ENCODE measurements at regions not wholly inside any gene's neighbourhood (a gene's known extent, or its start where the extent isn't known, plus 50 kb on each side); places are given as distances from the start of the nearest gene placed in this dataset.

DNA sequence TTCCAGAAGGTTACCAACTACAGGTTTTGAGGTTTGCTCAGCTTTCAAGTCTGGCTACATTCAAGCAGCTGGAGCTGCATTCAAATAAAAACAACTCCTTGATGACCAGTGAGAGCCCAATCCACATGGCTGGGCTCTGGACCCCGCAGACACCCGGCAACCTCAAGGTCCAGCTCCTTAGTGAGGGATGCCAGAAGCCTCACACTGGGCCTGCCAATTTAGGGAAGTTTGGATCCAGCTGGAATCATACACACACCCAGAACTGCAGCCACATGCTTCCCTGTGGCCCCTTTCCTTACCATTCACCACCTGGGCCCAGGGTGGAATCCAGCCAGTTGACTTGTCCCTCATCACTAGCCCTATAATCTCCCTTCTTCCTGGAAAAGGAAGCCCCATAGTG lies 123.7 kb downstream of the UBE2U start:
- DNase-seq (ENCODE audit: low read depth): no peak
- TF ChIP-seq, protein P1, sequence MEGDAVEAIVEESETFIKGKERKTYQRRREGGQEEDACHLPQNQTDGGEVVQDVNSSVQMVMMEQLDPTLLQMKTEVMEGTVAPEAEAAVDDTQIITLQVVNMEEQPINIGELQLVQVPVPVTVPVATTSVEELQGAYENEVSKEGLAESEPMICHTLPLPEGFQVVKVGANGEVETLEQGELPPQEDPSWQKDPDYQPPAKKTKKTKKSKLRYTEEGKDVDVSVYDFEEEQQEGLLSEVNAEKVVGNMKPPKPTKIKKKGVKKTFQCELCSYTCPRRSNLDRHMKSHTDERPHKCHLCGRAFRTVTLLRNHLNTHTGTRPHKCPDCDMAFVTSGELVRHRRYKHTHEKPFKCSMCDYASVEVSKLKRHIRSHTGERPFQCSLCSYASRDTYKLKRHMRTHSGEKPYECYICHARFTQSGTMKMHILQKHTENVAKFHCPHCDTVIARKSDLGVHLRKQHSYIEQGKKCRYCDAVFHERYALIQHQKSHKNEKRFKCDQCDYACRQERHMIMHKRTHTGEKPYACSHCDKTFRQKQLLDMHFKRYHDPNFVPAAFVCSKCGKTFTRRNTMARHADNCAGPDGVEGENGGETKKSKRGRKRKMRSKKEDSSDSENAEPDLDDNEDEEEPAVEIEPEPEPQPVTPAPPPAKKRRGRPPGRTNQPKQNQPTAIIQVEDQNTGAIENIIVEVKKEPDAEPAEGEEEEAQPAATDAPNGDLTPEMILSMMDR (conservative IDR thresholded peaks at IDR 0.05; ENCODE audit: low read length): no peak
- H3K4me3 ChIP-seq (ENCODE audit: low read length): no peak overlapping the region

DNA sequence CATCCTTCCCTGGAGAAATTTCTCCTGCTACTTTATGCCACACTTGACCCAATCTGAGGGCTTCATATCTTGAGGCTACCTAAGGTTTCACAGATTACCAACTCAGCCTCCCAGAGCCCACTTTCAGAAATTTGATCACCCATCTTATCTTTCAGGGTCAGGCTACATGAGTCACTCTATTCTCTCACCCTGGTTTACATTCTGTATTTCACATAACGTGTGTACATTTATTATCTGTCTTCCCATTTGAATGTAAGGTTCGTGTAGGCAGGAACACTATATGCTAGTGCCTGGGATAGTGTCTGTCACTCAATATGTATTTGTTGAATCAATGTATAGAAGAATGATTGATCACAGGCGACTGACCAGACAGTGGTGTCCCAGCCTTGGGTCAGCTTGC lies 124.8 kb downstream of the UBE2U start:
- DNase-seq (ENCODE audit: low read depth): no peak
- H3K4me3 ChIP-seq (ENCODE audit: low read length): no peak overlapping the region
- TF ChIP-seq, protein P1 (conservative IDR thresholded peaks at IDR 0.05; ENCODE audit: low read length): no peak

DNA sequence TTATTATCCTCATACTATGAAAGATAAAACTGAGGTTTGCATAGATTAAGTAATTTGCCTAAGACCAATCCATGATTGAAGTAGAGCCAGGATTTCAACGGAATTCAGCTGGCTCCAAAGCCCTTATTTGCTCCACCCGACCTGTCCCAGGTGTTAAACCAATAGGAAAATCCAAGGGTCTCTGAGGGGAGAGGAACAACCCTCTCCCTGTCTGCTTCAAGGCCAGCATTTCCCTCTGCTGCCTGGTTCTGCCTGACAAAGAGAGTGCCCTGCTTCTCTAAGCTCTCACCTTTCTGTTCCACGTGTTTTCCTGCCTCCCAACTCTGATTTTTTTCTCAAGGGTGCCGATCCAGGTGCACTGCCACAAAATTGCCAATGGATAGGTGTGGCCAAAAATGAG lies 127.4 kb downstream of the UBE2U start:
- no peak for DNase-seq (ENCODE audit: low read depth)
- TF ChIP-seq, protein P1 (conservative IDR thresholded peaks at IDR 0.05; ENCODE audit: low read length): no peak
- no peak overlapping the region for H3K4me3 ChIP-seq (ENCODE audit: low read length)

DNA sequence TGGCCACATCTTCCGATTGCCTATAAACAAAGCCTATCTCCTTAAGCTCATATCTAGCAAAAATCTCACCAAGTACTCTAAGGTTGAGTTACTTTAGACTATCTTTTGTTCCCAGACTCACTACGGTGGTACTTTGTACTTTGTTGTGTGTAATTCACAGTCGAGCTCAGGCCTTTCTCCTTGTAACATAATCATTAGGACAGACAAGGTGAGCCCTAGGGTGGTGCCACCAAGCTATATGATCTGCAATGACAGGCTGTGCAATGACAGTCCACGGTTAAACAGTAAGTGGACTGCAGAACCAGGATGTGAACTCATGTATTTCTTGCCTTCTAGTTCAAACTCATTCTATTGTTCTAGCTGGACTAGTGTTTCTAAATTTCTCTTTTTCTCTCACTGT lies 132.2 kb downstream of the UBE2U start:
- TF ChIP-seq, protein P1 (conservative IDR thresholded peaks at IDR 0.05; ENCODE audit: low read length): no peak
- H3K4me3 ChIP-seq (ENCODE audit: low read length): no peak overlapping the region
- DNase-seq (ENCODE audit: low read depth): no peak

DNA sequence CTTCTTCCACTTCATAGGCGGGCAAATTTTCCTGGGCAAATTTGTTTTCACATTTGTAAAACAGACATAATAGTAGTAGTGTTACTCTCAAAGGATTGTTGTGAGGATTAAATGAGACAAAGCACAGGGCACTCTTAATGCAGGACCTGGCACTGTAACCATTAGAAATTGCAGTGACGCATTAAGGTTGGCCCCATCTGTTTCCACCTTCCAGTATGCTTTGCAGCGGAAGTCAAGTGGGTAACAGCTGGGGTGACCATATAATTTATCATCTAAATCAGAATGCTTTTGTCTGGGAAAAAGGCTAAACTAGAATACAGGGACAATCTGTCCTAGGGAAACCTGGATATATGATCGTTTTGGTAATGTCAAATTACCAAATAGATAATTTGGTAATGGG lies 132.5 kb upstream of the CACHD1 start:
- DNase-seq (ENCODE audit: low read depth): no peak
- H3K4me3 ChIP-seq (ENCODE audit: low read length): no peak overlapping the region
- TF ChIP-seq, protein P1 (conservative IDR thresholded peaks at IDR 0.05; ENCODE audit: low read length): no peak

DNA sequence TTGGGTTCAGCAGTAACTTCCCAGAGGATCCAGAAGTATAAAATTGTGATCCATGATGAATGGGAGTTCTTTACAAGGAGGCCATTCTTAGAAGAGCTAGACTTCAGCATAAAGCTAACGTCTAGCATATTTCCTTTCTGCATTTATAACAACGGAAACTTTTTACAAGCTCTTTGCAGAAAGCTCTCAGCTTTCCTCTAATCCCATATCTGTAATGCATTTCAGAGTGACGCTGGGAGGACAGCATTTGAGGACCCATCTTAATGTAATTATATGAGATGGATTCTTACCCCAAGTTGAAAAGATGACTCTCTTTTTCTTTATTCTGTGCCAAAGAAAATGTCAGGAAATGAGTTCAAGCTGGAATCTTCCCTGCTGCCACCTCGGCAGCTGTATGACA lies 132.0 kb upstream of the CACHD1 start:
- TF ChIP-seq, protein P1 (conservative IDR thresholded peaks at IDR 0.05; ENCODE audit: low read length): no peak
- DNase-seq (ENCODE audit: low read depth): no peak
- H3K4me3 ChIP-seq (ENCODE audit: low read length): no peak overlapping the region

DNA sequence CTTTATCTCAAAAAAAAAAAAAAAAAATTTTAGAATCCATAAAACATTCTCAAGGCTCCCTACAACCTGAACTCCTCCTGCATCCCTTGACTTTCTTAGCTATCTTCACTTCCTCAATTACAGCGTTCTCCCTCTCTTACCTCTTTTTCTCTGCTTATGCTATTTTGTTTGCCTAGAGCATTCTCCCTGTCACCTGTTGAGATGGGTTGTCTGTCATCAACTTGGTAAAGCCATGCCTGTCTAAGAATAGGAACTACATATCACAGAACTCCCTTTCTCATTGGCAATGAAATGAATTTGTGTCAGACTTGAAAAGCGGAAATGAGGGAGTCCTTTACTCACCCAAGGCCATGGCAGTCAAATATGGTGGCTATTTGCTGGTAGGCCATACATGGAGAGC lies 129.6 kb upstream of the CACHD1 start:
- DNase-seq (ENCODE audit: low read depth): no peak
- TF ChIP-seq, protein P1 (conservative IDR thresholded peaks at IDR 0.05; ENCODE audit: low read length): no peak
- no peak overlapping the region for H3K4me3 ChIP-seq (ENCODE audit: low read length)

Measured in AG10803 (cell line).